Loucy (cell line): ENCODE measurements at regions not wholly inside any gene's neighbourhood (a gene's known extent, or its start where the extent isn't known, plus 50 kb on each side); places are given as distances from the start of the nearest gene placed in this dataset.

ENCODE experiments used
- CTCF ChIP-seq: fragments of 200-600 bp; sonication (generic); conservative IDR thresholded peaks from 2 replicates; pipeline ENCODE4 v1.5.1; 2014; ENCODE audit warnings: mild to moderate bottlenecking, antibody characterized with exemption, low read length
- EZH2phosphoT487 ChIP-seq: fragments of 200-600 bp; IDR thresholded peaks from 2 replicates; pipeline ENCODE4 v1.6.1; 2018; ENCODE audit warnings: antibody characterized with exemption, mild to moderate bottlenecking, moderate library complexity, borderline replicate concordance

- TF ChIP-seq CTCF (no peak), EZH2phosphoT487 (no peak)
Observed at GRCh38 chr4:156606554-156607477, 364.8 kb downstream of the PDGFC start.
